ENCODE measurements at regions not wholly inside any gene's neighbourhood (a gene's known extent, or its start where the extent isn't known, plus 50 kb on each side); places are given as distances from the start of the nearest gene placed in this dataset.

- TF ChIP-seq TSHZ2 (CRISPR knock-in tag; IDR thresholded peaks at IDR 0.05) (no peak), ZNF565 (CRISPR knock-in tag; conservative IDR thresholded peaks at IDR 0.05; ENCODE audit: low read depth) (no peak), PATZ1 (CRISPR knock-in tag; IDR thresholded peaks at IDR 0.05; ENCODE audit: borderline replicate concordance) (no peak), ZFP30 (CRISPR knock-in tag; IDR thresholded peaks at IDR 0.05) (no peak), ZNF70 (CRISPR knock-in tag; IDR thresholded peaks at IDR 0.05) (no peak), TOX (CRISPR knock-in tag; IDR thresholded peaks at IDR 0.05; ENCODE audit: borderline replicate concordance) (no peak), BACH2 (CRISPR knock-in tag; IDR thresholded peaks at IDR 0.05; ENCODE audit: borderline replicate concordance) (no peak), OSR1 (CRISPR knock-in tag; IDR thresholded peaks at IDR 0.05) (no peak), ISL1 (CRISPR knock-in tag; IDR thresholded peaks at IDR 0.05) (no peak), TCF4 (CRISPR knock-in tag; IDR thresholded peaks at IDR 0.05; ENCODE audit: borderline replicate concordance) (no peak), CREB5 (CRISPR knock-in tag; IDR thresholded peaks at IDR 0.05; ENCODE audit: low read depth) (no peak)
Observed at GRCh38 chr20:30503992-30504570, 753.4 kb upstream of the DEFB115 start (continued).

- no peak for ATAC-seq
- TF ChIP-seq TSHZ2 (CRISPR knock-in tag; IDR thresholded peaks at IDR 0.05): no peak
- TF ChIP-seq ARNTL (CRISPR knock-in tag; IDR thresholded peaks at IDR 0.05; ENCODE audit: borderline replicate concordance, low read depth): no peak
- no peak for TF ChIP-seq ESRRG (CRISPR knock-in tag; IDR thresholded peaks at IDR 0.05)
- no peak for TF ChIP-seq OSR1 (CRISPR knock-in tag; IDR thresholded peaks at IDR 0.05)
- no peak for TF ChIP-seq GLIS3 (CRISPR knock-in tag; IDR thresholded peaks at IDR 0.05)
Observed at GRCh38 chr20:30505566-30505965, 751.9 kb upstream of the DEFB115 start.

- ATAC-seq: no peak
- TF ChIP-seq CSRNP3 (CRISPR knock-in tag; IDR thresholded peaks at IDR 0.05) (no peak), PATZ1 (CRISPR knock-in tag; IDR thresholded peaks at IDR 0.05; ENCODE audit: borderline replicate concordance) (no peak), CSDC2 (CRISPR knock-in tag; IDR thresholded peaks at IDR 0.05) (no peak), PPARA (CRISPR knock-in tag; IDR thresholded peaks at IDR 0.05; ENCODE audit: borderline replicate concordance) (no peak), ZNF70 (CRISPR knock-in tag; IDR thresholded peaks at IDR 0.05) (no peak), RARB (CRISPR knock-in tag; IDR thresholded peaks at IDR 0.05) (no peak), ISL1 (CRISPR knock-in tag; IDR thresholded peaks at IDR 0.05) (no peak), TSHZ2 (CRISPR knock-in tag; IDR thresholded peaks at IDR 0.05) (no peak), TOX (CRISPR knock-in tag; IDR thresholded peaks at IDR 0.05; ENCODE audit: borderline replicate concordance) (no peak), GLIS3 (CRISPR knock-in tag; IDR thresholded peaks at IDR 0.05) (no peak), BACH2 (CRISPR knock-in tag; IDR thresholded peaks at IDR 0.05; ENCODE audit: borderline replicate concordance) (no peak), POU6F1 (CRISPR knock-in tag; IDR thresholded peaks at IDR 0.05; ENCODE audit: borderline replicate concordance, low read depth) (no peak), ESRRG (CRISPR knock-in tag; IDR thresholded peaks at IDR 0.05) (no peak), ZFP30 (CRISPR knock-in tag; IDR thresholded peaks at IDR 0.05) (no peak)
Observed at GRCh38 chr20:30506100-30506499, 751.4 kb upstream of the DEFB115 start.
